A673 (cell line): ENCODE measurements at regions not wholly inside any gene's neighbourhood (a gene's known extent, or its start where the extent isn't known, plus 50 kb on each side); places are given as distances from the start of the nearest gene placed in this dataset.

Experiments used
- BruUV-seq: library from RNA; stranded (reverse); fragments of 400-500 nt; replicated peaks from 2 replicates; lab custom pipeline; 2021; lab: Mats Ljungman, UMichigan
- CTCF ChIA-PET: fragments of 300-600 bp; sonication (Branson Sonifier 250); formaldehyde crosslinking; loops from one replicate; lab custom pipeline; 2022; ENCODE audit warnings: antibody characterized with exemption; lab: Charles Lee
- POLR2A ChIA-PET: fragments of 300-600 bp; sonication (Branson Sonifier 250); formaldehyde crosslinking; loops from one replicate; lab custom pipeline; 2022; ENCODE audit warnings: antibody characterized with exemption; ENCODE audit not compliant: low non-redundant PET; lab: Charles Lee
- DNase-seq: peaks from one replicate; pipeline ENCODE4 v3.0.0-alpha.2; 2015; ENCODE audit warnings: low spot score
- H3K27ac ChIP-seq: fragments of 200-600 bp; sonication (generic); 2 replicates; pipeline ENCODE4 v1.5.1; 2016; ENCODE audit warnings: mixed run types, low read depth, mild to moderate bottlenecking, mixed read lengths, antibody characterized with exemption, low read length; ENCODE audit not compliant: poor library complexity, severe bottlenecking
- H3K27me3 ChIP-seq: fragments of 200-600 bp; sonication (generic); replicated peaks from 2 replicates; pipeline ENCODE4 v1.6.1; 2017; ENCODE audit warnings: mixed run types, low read depth, mild to moderate bottlenecking, mixed read lengths, antibody characterized with exemption, low read length; ENCODE audit not compliant: insufficient read depth, poor library complexity
- H3K36me3 ChIP-seq: fragments of 200-600 bp; sonication (generic); 2 replicates; pipeline ENCODE4 v1.6.1; 2016; ENCODE audit warnings: mixed run types, mild to moderate bottlenecking, mixed read lengths, antibody characterized with exemption, low read length; ENCODE audit not compliant: insufficient read depth, poor library complexity, severe bottlenecking
- H3K4me1 ChIP-seq: fragments of 200-600 bp; sonication (generic); 2 replicates; pipeline ENCODE4 v1.6.1; 2017; ENCODE audit warnings: mixed run types, mild to moderate bottlenecking, mixed read lengths, antibody characterized with exemption, low read length; ENCODE audit not compliant: insufficient read depth, poor library complexity, severe bottlenecking
- H3K4me3 ChIP-seq: fragments of 200-600 bp; sonication (generic); 2 replicates; pipeline ENCODE4 v1.5.1; 2016; ENCODE audit warnings: low read depth, mixed run types, mild to moderate bottlenecking, mixed read lengths, low read length; ENCODE audit not compliant: poor library complexity, severe bottlenecking
- H3K9me3 ChIP-seq: fragments of 200-600 bp; sonication (generic); 2 replicates; pipeline ENCODE4 v1.6.1; 2016; ENCODE audit warnings: mixed run types, low read depth, mild to moderate bottlenecking, mixed read lengths, antibody characterized with exemption, low read length; ENCODE audit not compliant: poor library complexity, severe bottlenecking
- EZH2 ChIP-seq: fragments of 200-600 bp; sonication (generic); IDR thresholded peaks from 2 replicates; pipeline ENCODE4 v1.6.1; 2017; ENCODE audit warnings: borderline replicate concordance, low read depth, mild to moderate bottlenecking, mixed read lengths, antibody characterized with exemption, low read length; ENCODE audit not compliant: poor library complexity, severe bottlenecking
- intact Hi-C: fragments of 100-400 bp; cut with micrococcal nuclease; formaldehyde crosslinking; loops from one replicate; pipeline ENCODE4 v1.10.0; 2022; ENCODE audit not compliant: unreplicated experiment
- TF ChIP-seq, protein P1 (sequence below): fragments of 300-800, 200-600 bp; sonication (generic); conservative IDR thresholded peaks from 2 replicates; pipeline ENCODE4 v1.5.1; 2017; ENCODE audit warnings: low read depth, mild to moderate bottlenecking, antibody characterized with exemption, low read length, moderate library complexity, mixed read lengths

DNA sequence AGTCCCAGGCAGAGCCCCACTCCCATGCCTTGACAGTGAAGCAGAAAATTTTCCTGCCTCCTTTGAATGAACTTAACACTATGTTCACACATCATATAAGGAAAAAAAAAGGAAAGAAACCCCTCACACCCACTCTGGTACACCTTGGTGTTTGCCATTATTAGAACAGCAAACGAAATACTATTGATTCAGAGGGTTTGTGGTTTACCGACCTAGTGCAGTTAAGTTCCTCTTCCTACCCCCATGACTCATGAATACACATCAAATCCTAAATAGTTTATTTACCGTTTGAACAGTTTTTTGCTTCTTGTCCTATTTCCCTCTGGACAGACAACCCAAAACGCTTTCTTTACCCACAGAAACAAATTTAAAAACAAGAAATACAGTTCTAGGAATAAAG, 237.7 kb downstream of the FOXA2 start:
- intact Hi-C loops = no loop called here
- CTCF ChIA-PET = no interaction called here

DNA sequence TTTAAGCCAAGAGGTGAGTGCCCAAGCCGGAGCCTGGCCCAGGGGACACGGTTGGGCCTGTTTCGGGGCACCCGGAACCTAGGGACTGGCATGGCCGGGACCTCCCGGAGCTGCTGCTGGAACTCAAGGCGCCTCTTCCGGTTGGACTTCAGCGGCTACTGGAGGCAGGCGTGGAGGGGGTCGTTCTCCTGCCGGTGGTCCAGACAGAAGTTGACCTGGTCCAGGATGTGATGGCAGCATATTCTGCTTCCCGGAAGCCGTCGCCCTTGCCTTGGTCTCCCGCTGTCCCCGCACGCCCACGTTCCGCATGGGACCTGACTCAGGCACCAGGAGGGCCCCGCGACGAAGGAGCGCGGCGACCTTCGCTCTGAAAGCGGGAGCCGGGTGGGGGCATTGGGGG, 240.8 kb downstream of the FOXA2 start:
- DNase-seq = no peak
- no peaks in the 10 kb centered on the region for H3K4me1 ChIP-seq
- POLR2A ChIA-PET = no interaction called here
- no TSS peak for BruUV-seq
- H3K4me3 ChIP-seq = no peak overlapping the region
- intact Hi-C loops = no loop called here
- H3K36me3 ChIP-seq = no peaks in the 10 kb centered on the region
- no peaks in the 10 kb centered on the region for H3K9me3 ChIP-seq
- CTCF ChIA-PET = no interaction called here
- H3K27me3 ChIP-seq = peaks cover 21% of the 10 kb centered on the region
- H3K27ac ChIP-seq = no peak overlapping the region
- TF ChIP-seq, protein P1, sequence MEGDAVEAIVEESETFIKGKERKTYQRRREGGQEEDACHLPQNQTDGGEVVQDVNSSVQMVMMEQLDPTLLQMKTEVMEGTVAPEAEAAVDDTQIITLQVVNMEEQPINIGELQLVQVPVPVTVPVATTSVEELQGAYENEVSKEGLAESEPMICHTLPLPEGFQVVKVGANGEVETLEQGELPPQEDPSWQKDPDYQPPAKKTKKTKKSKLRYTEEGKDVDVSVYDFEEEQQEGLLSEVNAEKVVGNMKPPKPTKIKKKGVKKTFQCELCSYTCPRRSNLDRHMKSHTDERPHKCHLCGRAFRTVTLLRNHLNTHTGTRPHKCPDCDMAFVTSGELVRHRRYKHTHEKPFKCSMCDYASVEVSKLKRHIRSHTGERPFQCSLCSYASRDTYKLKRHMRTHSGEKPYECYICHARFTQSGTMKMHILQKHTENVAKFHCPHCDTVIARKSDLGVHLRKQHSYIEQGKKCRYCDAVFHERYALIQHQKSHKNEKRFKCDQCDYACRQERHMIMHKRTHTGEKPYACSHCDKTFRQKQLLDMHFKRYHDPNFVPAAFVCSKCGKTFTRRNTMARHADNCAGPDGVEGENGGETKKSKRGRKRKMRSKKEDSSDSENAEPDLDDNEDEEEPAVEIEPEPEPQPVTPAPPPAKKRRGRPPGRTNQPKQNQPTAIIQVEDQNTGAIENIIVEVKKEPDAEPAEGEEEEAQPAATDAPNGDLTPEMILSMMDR = no peak
- TF ChIP-seq EZH2 = no peak

More for the DNA sequence above, 237.7 kb downstream of the FOXA2 start:
- H3K36me3 ChIP-seq = no peaks in the 10 kb centered on the region
- no peak overlapping the region for H3K4me3 ChIP-seq
- no peak overlapping the region for H3K27ac ChIP-seq
- no peaks in the 10 kb centered on the region for H3K4me1 ChIP-seq
- POLR2A ChIA-PET = no interaction called here
- H3K9me3 ChIP-seq = no peaks in the 10 kb centered on the region
- peaks cover 29% of the 10 kb centered on the region for H3K27me3 ChIP-seq
- no peak for DNase-seq
- TF ChIP-seq EZH2 = no peak
- TF ChIP-seq, protein P1 = no peak
- BruUV-seq = no TSS peak

DNA sequence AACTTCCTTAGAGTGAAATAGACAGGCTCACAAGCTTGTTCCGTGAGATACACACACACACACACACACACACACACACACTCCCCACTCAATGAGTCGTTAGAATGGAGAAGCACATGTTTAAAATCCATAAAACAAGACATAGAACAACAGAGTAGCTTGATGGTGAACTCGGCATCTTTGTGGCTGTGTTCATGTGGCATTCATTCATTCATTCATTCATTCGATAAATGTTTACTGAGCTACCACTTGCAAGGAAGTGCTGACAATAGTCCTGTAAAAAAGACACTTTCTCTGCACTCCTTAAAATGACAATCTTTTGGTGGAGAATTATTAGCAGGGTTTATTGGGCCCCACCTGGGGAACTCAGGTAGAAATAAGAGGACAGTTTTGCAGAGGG, 242.0 kb downstream of the FOXA2 start:
- no peaks in the 10 kb centered on the region for H3K36me3 ChIP-seq
- BruUV-seq = no TSS peak
- CTCF ChIA-PET = interaction anchor here (0.6 kb wide), 2 partner anchors 39 to 341 kb away, joined by 3 read pairs; no protein-coding TSS in a partner anchor
- POLR2A ChIA-PET = no interaction called here
- no peak for TF ChIP-seq EZH2
- TF ChIP-seq, protein P1 = no peak
- H3K27me3 ChIP-seq = peaks cover 17% of the 10 kb centered on the region
- H3K9me3 ChIP-seq = no peaks in the 10 kb centered on the region
- H3K4me3 ChIP-seq = no peak overlapping the region
- H3K27ac ChIP-seq = no peak overlapping the region
- H3K4me1 ChIP-seq = no peaks in the 10 kb centered on the region
- intact Hi-C loops = no loop called here
- DNase-seq = no peak
